GM18907 (cell line): ENCODE measurements at regions not wholly inside any gene's neighbourhood (a gene's known extent, or its start where the extent isn't known, plus 50 kb on each side); places are given as distances from the start of the nearest gene placed in this dataset.

Experiments used
- ATAC-seq: cut with Tn5 transposase; IDR thresholded peaks from one replicate; pipeline ENCODE4 v1.9.1; 2021; ENCODE audit warnings: mild to moderate bottlenecking, moderate library complexity; ENCODE audit not compliant: unreplicated experiment

GRCh38 chr11:88405853-88406252 lies 68.3 kb upstream of the CTSC start:
- ATAC-seq: no peak

GRCh38 chr11:88404932-88405710 lies 67.6 kb upstream of the CTSC start:
- no peak for ATAC-seq

GRCh38 chr11:88404391-88404790 lies 66.9 kb upstream of the CTSC start:
- ATAC-seq: no peak

DNA sequence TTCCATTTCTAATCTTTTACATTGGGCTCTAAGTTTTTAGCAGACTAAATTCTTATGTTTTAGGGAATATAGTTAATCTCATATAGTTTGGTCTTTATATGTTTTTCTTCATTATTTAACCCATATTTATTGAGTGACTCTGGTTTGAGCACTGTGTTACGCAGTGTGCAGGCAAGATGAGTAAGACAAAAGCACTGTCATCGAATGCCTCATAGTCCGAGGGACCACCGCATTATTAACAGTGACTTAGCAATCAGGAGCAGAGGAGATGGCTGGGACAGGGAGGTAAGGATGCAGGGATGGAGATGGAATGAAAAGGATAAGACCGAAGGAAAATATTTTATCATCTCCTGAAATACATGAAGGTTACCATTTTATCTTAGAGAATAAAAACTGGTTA lies 65.2 kb upstream of the CTSC start:
- no peak for ATAC-seq

DNA sequence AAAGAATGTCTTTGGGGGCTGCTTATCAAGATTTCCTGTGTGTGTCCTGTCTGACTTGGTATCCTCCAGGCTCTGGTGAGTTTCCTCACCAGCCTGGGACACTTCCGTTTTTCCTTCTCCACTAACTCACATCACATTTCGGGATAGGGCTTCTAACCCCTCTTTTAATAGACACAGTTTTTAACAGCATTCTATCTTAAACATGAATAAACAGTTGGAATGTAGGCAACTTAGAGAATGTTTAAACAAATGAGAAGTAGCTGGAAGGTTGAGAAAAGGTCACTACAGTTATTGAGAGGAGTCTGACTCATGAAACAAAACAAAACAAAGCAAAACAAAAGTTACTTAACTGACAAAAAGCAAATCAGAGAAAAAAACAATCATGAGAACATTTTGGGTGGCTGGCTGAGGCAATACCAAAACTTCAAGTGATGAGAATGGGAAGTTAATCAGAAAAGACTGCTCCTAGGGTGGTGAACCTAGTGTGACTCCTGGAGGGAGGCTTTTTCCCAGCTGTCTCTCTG lies 64.7 kb upstream of the CTSC start:
- no peak for ATAC-seq

GRCh38 chr11:88398791-88399570 lies 61.4 kb upstream of the CTSC start:
- ATAC-seq: no peak

GRCh38 chr11:88398372-88398771 lies 60.8 kb upstream of the CTSC start:
- ATAC-seq: no peak

DNA sequence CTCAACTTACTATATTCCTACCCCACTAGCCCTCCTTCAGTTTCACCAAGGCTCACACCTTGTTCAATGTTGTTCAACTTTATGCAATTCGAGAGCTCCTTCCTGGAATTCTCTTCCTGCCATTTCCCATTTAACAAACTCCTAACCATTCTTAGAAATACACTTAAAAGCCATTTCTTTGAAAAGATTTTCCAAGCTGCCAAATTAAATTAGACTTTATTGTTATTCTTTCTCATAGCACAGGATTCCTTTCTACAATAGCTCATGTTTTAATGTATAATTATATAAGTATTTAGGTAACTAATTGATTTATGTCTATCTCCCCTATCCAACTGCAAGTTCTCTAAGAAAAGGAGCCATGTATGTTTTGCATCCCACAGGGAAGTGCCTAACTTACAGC lies 52.7 kb upstream of the CTSC start:
- no peak for ATAC-seq

DNA sequence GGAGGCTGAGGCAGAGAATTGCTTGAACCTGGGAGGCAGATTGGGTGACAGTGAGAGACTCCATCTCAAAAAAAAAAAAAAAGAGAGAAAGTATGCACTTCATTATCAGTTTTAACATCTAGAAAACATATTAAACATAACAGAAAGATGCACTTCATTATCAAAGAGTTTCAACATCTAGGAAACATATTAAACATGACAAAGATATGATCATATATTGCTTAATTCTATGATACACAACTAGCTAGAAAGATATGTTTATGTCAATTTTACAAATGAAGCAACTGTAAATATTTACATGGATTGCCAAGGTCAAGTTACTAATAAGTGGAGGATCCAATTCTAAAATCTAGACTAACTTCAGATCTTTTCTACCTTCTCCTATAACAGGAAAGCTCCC lies 50.4 kb upstream of the CTSC start:
- ATAC-seq: no peak
